ENCODE measurements at regions not wholly inside any gene's neighbourhood (a gene's known extent, or its start where the extent isn't known, plus 50 kb on each side); places are given as distances from the start of the nearest gene placed in this dataset.
"Not testable (repeated sequence)": the region's sequence is repeated elsewhere in the genome, so short reads cannot be mapped to it uniquely, and the experiment has no call there.

GRCh38 chr9:124084087-124084486 is 72.5 kb downstream of the LHX2 start:
- DNase-seq = no peak

- no peak for DNase-seq
Measured at GRCh38 chr9:124087226-124087625, 75.7 kb downstream of the LHX2 start.

DNA sequence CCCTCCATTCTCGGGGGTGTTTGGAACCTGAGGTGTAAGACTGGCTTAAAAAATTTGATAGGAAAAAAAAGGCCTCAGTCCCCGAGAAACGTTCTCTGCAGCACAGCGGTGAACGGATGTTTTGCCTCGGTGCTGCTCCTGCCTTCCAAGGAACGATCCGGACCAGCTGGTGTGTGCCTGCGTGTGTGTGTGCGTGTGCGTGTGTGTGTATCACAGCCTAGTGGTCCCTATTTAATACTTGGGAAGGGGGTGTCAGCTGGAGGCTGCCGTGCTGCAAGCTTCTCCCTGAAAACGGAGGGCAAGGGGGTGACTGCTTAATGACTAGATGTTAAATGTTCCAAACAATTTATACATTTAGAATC is 76.9 kb downstream of the LHX2 start:
- DNase-seq = peak; percentile 53

DNA sequence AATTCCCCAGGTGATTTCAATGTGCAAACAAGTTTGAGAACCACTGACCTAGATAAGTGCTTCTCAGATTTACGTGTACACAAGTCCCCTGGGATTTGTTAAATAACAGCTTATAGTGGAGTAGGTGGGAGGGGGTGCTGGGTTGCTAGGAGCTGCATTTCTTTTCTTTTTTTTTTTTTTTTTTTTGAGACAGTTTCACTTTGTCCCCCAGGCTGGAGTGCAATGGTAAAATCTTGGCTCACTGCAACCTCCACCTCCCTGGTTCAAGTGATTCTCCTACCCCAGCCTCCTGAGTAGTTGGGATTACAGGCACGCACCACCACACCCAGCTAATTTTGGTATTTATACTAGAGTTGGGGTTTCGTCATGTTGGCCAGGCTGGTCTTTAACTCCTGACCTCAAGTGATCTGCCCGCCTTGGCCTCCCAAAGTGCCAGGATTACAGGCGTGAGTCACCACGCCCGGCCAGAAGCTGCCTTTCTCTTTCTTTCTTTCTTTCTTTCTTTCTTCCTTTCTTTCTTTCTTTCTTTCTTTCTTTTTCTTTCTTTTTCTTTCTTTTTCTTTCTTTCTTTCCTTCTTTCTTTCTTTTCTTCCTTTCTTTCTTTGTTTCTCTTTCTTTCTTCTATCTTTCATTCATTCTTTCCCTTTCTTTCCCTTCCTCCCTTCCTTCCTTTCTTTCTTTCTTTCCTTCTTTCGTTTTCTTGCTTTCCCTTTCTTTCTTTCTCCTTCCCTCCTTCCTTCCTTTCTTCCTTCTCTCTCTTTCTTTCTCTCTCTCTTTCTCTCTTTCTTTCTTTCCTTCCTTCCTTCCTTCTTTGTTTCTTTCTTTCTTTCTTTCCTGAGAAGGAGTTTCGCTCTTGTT is 78.3 kb downstream of the LHX2 start:
- DNase-seq = not testable (repeated sequence)

DNA sequence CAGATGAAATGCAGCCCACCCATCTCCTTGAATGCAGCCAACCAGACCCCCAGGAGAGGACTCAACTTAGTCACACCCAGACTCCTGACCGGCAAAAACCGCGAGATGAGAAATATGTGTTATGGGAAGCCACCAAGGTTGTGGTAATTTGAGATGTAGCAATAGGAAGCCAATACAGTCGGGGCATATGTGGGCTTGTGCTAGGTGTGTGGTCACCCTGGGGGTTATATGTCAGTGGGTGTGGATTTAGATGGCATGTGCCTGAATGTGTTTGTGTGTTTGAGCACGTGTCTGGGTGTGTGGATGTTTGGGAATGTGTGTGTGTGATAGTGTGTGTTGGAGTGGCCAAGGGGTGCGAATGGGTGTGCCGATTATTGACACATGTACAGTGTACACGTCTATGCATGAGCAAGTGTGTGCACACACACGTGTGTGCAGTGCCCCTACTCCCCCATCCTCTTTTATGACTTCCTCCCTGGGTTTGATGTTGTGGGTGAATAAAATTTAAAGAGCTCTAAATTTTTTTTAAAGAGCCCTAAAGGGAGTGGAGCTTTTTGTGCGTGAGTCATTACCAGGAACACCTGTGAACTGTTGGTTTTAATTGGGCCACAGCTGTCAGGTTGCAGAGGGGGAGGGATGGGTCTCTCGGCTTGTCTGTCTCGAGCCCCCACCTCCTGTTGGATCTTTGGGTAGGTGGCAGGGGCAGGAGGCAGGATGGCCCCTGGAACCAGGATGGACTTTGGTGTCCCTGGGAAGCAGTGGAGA is 86.8 kb downstream of the LHX2 start:
- no peak for DNase-seq

- DNase-seq = no peak
Measured at GRCh38 chr9:124099860-124100259, 88.3 kb downstream of the LHX2 start.

DNA sequence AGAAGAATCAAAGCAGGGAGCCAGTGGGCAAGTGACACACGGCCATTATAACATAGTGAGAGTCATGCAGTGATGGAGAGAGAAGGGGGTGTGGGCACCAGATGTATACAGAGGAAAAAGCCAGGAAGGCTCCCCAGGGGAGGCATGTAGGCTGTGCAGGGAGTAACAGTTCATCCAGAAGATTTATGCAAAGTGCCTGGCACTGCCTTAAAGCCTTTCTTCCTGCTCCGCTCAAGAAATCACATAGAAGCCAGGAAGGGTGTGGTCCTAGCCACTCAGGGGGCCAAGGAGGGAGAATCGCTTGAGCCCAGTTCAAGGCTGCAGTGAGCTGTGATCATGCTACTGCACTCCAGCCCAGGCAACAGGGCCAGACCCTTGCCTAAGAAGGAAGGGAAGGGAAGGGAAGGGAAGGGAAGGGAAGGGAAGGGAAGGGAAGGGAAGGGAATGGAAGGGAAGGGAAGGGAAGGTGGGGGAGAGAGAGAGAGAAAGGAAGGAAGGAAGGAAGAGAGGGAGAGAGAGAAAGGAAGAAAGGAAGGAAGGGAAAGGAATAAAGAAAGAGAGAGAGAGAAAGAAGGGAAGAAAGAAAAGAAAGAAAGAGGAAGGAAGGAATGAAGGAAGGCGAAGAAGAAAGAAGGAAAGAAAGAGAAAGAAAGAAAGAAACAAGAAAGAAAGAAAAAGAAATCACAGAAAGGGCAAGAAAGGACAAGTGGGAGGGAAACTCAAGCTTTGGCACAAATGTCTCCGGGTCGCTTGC is 89.8 kb downstream of the LHX2 start:
- no peak for DNase-seq

- DNase-seq = no peak
Measured at GRCh38 chr9:124101969-124102345, 90.4 kb downstream of the LHX2 start.

- DNase-seq = no peak
Measured at GRCh38 chr9:124102363-124102762, 90.8 kb downstream of the LHX2 start.

GRCh38 chr9:124105266-124105665 is 93.7 kb downstream of the LHX2 start:
- no peak for DNase-seq

- DNase-seq = no peak
Measured at GRCh38 chr9:124108216-124108615, 96.6 kb downstream of the LHX2 start.

- no peak for DNase-seq
Measured at GRCh38 chr9:124110307-124110915, 98.8 kb downstream of the LHX2 start.

DNA sequence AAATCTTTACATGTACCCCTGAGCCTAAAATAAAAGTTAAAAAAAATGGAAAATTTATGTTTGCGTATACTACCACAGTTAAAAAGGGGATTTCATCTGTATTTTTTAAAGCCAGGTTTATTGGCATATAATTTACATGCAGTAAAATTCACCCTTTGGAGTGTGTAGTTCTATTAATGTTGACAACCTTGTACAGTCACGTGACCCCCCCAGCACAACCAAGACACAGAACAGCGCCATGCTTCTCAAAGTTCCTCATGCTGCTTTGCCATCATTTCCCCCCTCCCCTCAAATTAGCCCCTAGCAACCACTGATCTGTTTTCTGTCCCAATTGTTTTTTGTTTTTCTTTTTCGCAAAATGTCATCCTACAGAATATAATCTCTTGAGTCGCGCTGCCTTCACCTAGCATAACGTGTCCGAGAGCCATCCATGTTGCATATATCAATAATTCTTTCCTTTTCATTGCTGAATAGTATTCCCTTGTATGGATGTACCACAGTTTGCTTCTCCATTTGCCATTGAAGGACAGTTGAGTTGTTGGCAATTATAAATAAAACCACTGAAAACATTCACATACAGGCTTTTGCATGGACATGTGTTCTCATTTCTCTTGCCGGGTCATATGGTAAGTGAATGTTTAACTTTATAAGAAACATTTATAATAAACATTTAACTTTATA is 105.3 kb downstream of the LHX2 start:
- DNase-seq = no peak

DNA sequence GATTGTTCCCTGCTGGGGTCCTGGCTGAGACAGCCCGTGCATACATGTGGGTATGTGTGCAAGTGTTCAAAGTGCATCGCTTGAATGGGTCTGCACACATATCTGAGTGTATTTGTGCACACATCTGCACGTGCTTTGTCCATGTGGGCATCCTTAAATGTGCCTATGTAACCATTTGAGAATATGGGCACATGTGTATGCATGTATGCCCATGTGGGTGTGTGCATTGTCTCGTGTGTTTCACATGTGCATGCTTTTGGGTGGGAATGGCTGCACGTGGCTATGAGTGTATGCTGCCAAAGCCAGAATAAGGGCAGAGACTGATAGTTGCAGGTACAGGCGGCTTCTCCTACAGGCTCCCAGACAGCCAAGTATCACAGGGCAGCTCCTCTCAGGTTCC is 107.3 kb downstream of the LHX2 start:
- DNase-seq = no peak

DNA sequence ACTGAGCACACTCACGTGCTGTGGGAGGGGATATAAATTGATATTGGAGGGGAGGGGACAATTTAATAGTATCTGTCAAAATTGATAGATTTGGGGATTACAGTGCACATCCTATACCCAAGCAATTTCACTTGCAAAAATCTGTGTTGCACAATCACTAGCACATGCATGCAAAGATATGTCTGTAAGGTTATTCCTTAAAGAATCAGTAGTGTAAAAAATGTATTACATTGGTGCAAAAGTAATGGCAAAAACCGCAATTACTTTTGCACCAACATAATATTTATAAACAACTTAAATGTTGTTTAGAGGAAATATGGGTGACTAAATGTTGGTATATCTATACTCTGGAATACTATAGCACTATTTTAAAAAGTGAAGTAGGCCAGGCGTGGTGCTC is 108.7 kb downstream of the LHX2 start:
- no peak for DNase-seq

DNA sequence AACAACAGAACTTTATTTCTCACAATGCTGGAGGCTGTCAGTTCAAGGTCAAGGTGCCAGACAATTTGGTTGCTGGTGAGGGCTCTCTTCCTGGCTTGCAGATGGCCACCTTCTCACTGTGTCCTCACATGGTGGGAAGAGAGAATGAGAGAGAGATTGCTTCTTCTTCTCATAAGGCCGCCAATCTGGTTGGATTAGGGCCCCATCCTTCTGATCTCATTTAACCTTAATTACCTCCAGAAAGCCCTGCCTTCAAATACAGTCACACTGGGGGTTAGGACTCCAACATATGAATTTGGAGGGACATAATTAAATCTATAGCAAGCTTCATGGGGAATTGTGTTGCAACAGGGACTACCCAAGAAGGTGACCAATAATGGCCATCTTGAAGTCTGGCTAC is 110.2 kb downstream of the LHX2 start:
- DNase-seq = no peak

- DNase-seq = no peak
Measured at GRCh38 chr9:124122321-124122720, 110.8 kb downstream of the LHX2 start.

DNA sequence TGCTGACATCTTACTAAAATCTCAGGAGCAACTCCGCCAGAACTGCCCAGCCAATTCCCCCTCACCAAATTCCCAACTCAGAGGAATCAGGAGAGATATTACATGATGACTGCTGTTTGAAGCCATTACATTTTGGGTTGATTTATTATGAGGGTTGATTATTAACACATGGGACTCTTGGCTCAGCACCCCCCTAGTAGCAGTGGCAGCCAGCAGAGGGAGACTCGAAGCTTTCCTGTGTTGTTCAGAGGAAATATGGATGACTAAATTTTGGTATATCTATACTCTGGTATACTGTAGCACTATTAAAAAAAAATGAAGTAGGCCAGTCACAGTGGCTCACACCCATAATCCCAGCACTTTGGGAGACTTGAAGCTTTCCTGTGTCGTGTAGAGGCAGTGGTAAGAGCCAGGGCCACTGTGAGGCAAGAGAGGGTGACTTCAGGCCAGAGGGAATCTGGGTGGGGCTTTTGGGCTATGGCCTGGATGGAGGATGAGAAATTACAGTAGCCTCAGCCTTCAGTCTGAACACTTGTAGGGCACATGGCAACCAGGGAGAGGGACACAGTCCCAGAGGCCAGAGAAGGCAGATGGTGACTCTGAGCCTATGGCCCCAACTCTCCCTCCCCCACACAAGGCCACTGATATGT is 111.4 kb downstream of the LHX2 start:
- no peak for DNase-seq

DNA sequence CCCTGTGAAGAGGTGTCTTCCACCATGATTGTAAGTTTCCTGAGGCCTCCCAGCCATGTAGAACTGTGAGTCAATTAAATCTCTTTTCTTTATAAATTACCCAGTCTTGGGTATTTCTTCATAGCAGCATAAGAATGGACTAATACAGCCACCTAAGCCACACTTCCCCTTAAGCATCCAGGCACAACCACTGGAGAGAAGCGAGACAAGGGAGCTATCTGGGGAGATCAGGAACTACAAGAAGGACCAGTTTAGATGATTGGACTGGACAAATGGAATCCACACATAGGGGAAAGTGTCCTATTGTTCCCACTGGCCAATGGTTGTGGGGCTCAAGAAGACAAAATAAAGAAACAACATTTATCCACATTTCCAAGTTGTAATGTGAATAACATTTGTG is 112.1 kb downstream of the LHX2 start:
- not testable (repeated sequence) for DNase-seq

DNA sequence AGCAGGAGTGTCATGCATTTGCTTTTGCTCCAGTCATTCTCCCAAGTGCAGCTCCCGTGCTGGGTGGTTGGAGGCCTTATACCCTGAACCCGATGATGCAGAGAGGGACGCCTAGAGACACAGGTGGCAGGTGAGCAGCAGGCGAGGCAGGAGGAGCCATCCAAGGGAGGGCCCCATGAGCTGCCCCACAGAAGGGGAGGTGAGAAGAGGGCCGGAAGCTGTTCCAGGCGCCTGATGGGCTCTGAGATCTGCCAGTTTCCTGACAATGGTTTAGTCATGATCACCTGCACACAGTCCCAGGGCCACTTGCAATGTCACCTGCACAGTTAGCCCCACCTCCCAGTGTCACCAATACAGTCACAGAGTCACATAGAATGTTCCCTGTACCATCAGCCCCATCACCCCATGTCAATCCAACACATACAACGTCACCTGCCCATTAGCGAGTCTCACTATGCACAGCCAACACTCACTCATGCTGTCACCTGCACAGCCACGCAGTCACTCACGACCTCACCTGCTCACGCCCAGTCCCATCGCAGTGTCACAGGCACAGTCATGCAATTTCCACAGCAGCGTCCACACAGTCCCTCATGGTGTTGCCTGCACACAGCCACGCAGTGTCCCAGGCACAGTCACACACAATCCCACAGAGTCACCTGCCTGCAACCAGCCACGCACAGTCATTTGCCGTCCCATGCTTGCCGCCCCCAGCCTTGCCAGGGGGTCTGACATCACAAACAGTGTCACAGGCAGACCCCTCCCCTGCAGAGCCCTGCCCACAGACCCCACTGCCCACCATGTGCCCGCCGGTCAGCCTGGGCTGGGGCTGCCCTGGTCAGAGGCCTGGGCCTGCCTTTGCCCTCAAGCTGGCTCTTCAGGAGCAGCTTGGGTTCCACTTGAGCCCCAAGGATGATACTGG is 113.4 kb downstream of the LHX2 start:
- no peak for DNase-seq

GRCh38 chr9:124125651-124125977 is 114.0 kb downstream of the LHX2 start:
- no peak for DNase-seq
